Mesodermal cell (in vitro differentiated cells): ENCODE measurements at regions not wholly inside any gene's neighbourhood (a gene's known extent, or its start where the extent isn't known, plus 50 kb on each side); places are given as distances from the start of the nearest gene placed in this dataset.
"Not testable (repeated sequence)": the region's sequence is repeated elsewhere in the genome, so short reads cannot be mapped to it uniquely, and the experiment has no call there.

Experiments used
- H3K27ac ChIP-seq: 2 replicates; pipeline ENCODE4 v1.7.0; 2013; ENCODE audit warnings: mild to moderate bottlenecking, low read depth, low read length, moderate library complexity; ENCODE audit not compliant: severe bottlenecking
- H3K36me3 ChIP-seq: 2 replicates; pipeline ENCODE4 v1.7.1; 2013; ENCODE audit warnings: mild to moderate bottlenecking, low read length, moderate library complexity; ENCODE audit not compliant: control insufficient read depth, insufficient read depth
- H3K4me1 ChIP-seq: one replicate; pipeline ENCODE4 v1.7.1; 2013; ENCODE audit warnings: mild to moderate bottlenecking, low read length; ENCODE audit not compliant: insufficient read depth, control insufficient read depth, poor library complexity, severe bottlenecking
- H3K4me3 ChIP-seq: 2 replicates; pipeline ENCODE4 v1.7.0; 2013; ENCODE audit warnings: low read length, control low read depth, mild to moderate bottlenecking; ENCODE audit not compliant: insufficient read depth, poor library complexity, severe bottlenecking; ENCODE audit errors: extremely low read depth
- H3K9me3 ChIP-seq: 2 replicates; pipeline ENCODE4 v1.7.1; 2013; ENCODE audit warnings: mild to moderate bottlenecking, low read length, moderate library complexity; ENCODE audit not compliant: control insufficient read depth
- WGBS, 2 experiments: methylation state at CpG; one replicate each; pipeline ENCODE4 v1.1.5; 2013; ENCODE audit warnings: missing lambda C conversion rate in 2 of 2; ENCODE audit not compliant: insufficient coverage in 2 of 2; 5-methylcytosine and 5-hydroxymethylcytosine counted together

DNA sequence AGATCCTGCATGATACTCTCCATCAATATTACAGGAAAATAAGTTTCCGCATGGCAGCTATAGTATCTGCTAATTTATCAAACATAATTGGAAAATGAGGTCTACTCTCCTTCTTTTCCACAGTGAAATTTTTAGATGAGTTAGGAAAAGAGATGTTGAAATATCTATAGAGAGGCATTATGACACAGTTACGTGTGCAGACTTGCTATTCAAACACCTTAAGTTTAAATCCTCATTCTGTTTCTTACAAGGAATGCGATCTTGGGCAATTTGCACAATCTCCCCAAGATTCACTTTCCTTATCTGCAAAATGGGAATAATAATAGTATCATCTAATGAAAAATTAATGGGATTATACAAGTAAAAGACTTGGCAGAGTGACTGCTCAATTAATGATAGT is 91.7 kb upstream of the SLCO6A1 start:
- no peak overlapping the region for H3K27ac ChIP-seq
- H3K4me3 ChIP-seq, result no peak overlapping the region
- H3K4me1 ChIP-seq, result no peaks in the 10 kb centered on the region
- no CpG with 5 or more reads among the region's 3 CpGs for WGBS, 2 experiments
- H3K36me3 ChIP-seq, result no peaks in the 10 kb centered on the region
- peaks cover 6% of the 10 kb centered on the region for H3K9me3 ChIP-seq

DNA sequence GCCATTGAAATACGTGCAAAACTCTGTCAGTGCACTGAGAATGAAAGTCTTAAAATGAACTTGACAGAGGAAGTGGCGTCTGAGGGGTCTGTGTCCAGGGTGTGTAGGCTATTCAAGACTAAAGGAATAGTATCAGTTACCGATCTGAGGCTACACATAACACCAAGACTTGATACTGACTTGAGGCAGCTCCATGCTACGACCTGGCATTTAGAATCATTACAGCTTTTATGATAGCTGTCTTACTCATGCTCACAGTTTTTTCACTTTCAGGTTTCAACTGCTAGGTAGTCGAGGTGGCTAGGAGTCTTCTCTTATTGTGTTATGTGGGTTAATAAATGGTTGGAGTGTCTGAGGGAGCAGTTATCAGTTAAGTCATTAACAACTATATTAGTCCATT is 92.8 kb upstream of the SLCO6A1 start:
- WGBS, 2 experiments, result 59 to 76% methylated on average over 2 to 4 of the region's 5 CpGs
- Histone ChIP-seq H3K27ac (no peak overlapping the region), H3K9me3 (peaks cover 6% of the 10 kb centered on the region), H3K4me3 (no peak overlapping the region), H3K36me3 (no peaks in the 10 kb centered on the region), H3K4me1 (no peaks in the 10 kb centered on the region)

DNA sequence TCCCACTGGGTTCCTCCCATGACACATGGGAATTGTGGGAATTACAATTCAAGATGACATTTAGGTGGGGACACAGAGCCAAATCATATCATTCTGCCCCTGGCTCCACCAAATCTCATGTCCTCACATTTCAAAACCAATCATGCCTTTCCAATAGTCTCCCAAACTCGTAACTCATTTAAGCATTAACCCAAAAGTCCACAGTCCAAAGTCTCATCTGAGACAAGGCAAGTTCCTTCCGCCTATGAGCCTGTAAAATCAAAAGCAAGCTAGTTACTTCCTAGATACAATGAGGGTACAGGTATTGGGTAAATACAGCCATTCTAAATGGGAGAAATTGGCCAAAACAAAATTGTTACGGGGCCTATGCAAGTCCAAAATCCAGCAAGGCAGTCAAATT is 93.8 kb upstream of the SLCO6A1 start:
- not testable (repeated sequence) for H3K4me3 ChIP-seq, H3K9me3 ChIP-seq, H3K27ac ChIP-seq, H3K36me3 ChIP-seq, H3K4me1 ChIP-seq
- WGBS, 2 experiments, result 80 to 100% methylated on average over 1 to 2 of the region's 3 CpGs

DNA sequence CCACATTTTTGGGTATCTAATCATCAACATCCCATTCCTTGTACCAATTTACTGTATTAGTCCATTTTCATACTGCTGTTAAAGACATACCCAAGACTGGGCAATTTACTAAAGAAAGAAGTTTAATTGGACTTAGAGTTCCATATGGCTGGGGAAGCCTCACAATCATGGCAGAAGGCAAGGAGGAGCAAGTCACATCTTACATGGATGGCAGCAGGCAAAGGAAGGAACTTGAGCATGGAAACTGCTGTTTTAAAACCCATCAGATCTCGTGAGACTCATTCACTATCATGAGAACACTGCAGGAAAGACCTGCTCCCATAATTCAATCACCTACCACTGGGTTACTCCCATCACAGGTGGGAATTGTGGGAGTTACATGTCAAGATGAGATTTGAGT is 95.4 kb upstream of the SLCO6A1 start:
- Histone ChIP-seq H3K4me1 (no peaks in the 10 kb centered on the region), H3K36me3 (no peaks in the 10 kb centered on the region), H3K27ac (no peak overlapping the region), H3K4me3 (no peak overlapping the region), H3K9me3 (peaks cover 6% of the 10 kb centered on the region)
- WGBS, 2 experiments, result no CpG with 5 or more reads among the region's 1 CpG

DNA sequence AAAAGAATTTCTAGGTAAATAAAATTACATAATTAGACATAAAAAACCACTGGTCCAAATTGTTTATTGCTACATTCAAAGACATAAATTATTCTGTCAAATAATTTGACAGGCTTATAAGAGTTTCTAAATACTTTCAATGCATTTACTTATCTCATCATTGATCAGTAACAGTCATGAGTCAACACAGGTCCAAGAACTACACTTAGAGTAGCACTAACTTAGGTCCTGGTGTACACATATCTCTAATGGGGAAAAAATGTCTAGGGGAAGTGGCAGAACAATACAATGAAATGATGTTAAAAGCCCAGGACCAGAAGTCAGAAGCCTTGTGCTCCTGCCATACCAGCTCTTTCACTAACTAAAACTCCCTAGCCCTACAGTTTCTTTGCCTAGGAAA is 96.5 kb upstream of the SLCO6A1 start:
- peaks cover 6% of the 10 kb centered on the region for H3K9me3 ChIP-seq

DNA sequence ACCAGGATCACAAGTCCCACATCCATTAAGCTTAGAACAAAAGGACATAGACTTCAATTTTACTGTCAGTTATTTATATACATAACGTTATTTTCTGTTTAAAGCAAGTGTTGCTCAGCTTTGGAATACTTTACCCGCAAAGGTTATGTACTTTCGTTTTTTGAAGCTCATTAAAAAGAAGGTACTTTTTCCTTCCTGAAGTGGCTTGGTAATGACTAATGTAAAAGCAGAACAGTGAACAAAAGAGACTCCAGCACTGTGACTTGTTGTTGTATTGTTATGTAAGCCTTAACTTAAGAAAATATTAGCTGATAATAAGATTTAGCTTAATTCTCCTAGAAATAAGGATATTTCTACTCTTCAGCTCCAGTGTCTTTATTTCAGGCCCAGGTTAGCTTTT is 97.3 kb upstream of the SLCO6A1 start:
- Histone ChIP-seq H3K36me3 (no peaks in the 10 kb centered on the region), H3K27ac (no peak overlapping the region), H3K9me3 (peaks cover 6% of the 10 kb centered on the region), H3K4me1 (no peaks in the 10 kb centered on the region), H3K4me3 (no peak overlapping the region)
- 96 to 100% methylated on average over 2 of the region's 3 CpGs for WGBS, 2 experiments

More for the DNA sequence above, 96.5 kb upstream of the SLCO6A1 start:
- H3K4me1 ChIP-seq, result no peaks in the 10 kb centered on the region
- no peaks in the 10 kb centered on the region for H3K36me3 ChIP-seq
- no peak overlapping the region for H3K4me3 ChIP-seq
- H3K27ac ChIP-seq, result no peak overlapping the region

DNA sequence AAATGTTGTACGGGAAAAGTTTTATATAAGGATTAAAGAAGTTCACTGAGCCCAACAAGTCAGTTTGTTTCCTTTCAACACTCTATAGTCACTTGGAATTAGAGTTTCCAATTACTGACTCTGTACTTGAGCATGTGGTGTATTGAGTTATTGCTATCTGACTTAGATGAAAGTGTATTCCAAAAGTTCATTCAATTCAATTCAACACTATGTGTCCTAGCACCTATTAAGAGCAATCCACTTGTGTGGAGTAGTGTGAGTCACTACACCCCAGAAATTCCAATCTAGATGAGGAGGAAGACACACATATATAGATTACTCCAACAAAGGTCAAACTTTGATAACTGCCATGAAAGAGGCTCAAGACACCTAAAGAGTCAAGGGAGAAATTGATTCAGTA is 98.2 kb upstream of the SLCO6A1 start:
- no CpG with 5 or more reads among the region's 1 CpG for WGBS, 2 experiments
- Histone ChIP-seq H3K9me3 (peaks cover 6% of the 10 kb centered on the region), H3K4me3 (no peak overlapping the region), H3K4me1 (no peaks in the 10 kb centered on the region), H3K27ac (no peak overlapping the region), H3K36me3 (no peaks in the 10 kb centered on the region)

DNA sequence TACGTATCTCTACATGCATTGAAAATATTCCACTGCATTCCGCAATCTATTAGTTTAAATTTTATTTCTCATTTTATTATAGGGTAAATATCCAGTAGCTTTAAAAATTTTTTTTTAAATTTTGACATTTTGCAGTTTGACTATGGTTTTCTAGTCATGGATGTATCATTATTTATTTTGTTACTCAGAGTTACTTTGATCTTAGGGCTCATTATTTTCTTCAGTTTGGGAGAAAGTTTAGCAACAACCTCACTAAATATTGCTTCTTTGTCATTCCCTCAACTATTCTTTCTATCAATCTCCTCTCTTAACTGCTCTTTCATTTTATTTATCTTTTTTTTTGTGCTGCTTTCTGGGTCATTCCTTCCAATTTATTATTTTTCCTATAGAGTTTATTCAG is 100.5 kb upstream of the SLCO6A1 start:
- Histone ChIP-seq H3K4me1 (no peaks in the 10 kb centered on the region), H3K9me3 (peaks cover 3% of the 10 kb centered on the region), H3K27ac (no peak overlapping the region), H3K36me3 (no peaks in the 10 kb centered on the region), H3K4me3 (no peak overlapping the region)
- no CpG with 5 or more reads among the region's 2 CpGs for WGBS, 2 experiments

DNA sequence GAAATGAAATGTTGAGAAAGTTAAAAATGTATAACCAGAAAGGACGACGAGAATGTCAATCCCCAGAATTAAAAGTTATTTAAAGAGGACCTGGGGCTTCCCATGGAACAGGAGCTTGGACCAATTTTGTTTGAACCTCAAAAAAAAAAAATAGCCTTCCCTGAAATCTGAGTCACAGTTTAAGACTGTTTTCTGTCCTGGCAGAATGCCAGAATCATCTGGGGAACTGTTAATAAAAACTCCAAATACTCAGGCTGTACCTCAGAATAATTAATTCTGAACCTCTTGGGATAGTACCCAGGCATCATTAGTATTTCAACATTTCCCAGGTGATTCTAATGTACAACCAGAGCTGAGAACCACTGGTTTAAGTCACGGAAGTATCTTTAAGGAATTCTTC is 102.2 kb upstream of the SLCO6A1 start:
- WGBS, 2 experiments, result 87 to 95% methylated on average over 3 of the region's 3 CpGs
- no peak overlapping the region for H3K4me3 ChIP-seq
- H3K36me3 ChIP-seq, result no peaks in the 10 kb centered on the region
- H3K4me1 ChIP-seq, result no peaks in the 10 kb centered on the region
- no peak overlapping the region for H3K27ac ChIP-seq
- H3K9me3 ChIP-seq, result no peaks in the 10 kb centered on the region

DNA sequence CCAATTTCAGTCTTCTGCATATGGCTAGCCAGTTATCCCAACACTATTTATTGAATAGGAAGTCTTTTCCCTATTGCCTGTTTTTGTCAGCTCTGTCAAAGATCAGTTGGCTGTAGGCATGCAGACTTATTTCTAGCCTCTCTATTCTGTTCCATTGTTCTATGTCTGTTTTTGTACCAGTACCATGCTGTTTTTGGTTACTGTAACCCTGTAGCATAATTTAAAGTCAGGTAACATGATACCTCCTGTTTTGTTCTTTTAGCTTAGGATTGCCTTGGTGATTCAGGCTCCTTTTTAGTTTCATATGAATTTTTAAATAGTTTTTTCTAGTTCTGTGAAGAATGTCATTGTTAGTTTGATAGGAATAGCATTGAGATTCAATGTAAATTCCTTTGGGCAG is 104.9 kb upstream of the SLCO6A1 start:
- Histone ChIP-seq H3K36me3 (no peaks in the 10 kb centered on the region), H3K27ac (no peak overlapping the region), H3K4me1 (no peaks in the 10 kb centered on the region), H3K9me3 (no peaks in the 10 kb centered on the region), H3K4me3 (no peak overlapping the region)

DNA sequence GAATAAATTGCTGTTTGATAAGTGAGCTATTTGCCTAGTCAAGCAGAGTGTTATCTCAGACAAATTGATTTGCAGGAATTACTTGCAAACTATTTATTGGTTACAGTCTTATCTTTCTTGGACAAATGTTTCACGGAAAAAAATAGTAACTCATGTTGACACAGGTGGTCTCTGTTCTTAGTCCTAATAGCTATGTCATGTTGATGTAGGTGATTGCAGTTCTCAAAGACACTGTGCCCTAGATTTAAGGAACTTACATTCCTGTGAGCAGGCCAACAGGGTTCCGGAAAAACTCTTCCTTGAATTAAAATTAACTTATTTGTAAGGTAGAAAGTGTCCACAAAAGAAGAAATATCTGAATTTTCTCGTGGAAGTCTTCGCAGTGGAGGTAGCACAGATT is 109.6 kb upstream of the SLCO6A1 start:
- WGBS, 2 experiments, result 92 to 100% methylated on average over 2 to 3 of the region's 4 CpGs
- Histone ChIP-seq H3K4me1 (no peaks in the 10 kb centered on the region), H3K36me3 (no peaks in the 10 kb centered on the region), H3K4me3 (no peak overlapping the region), H3K27ac (no peak overlapping the region), H3K9me3 (no peaks in the 10 kb centered on the region)

DNA sequence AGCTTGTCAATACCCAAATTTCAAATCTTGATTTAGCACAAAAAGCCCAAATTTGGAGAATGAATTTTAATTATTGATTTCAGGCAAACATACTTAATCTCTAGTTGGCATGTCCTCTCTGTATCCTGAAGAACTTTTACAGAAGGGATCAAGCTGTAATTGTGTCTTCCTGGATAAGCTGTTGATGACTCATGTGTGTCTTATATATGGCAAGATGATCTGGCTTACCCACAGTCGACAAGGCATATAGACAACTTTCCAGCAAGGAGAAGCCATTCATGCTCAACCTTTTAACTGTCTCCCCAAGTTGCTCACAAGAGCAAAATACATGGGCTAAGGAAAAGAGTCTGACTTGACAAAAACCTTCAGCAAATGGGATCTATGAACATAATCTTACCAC is 112.5 kb upstream of the SLCO6A1 start:
- H3K36me3 ChIP-seq, result no peaks in the 10 kb centered on the region
- H3K27ac ChIP-seq, result no peak overlapping the region
- H3K4me1 ChIP-seq, result no peaks in the 10 kb centered on the region
- 100% methylated on average over 1 of the region's 1 CpG; no CpG with 5 or more reads in 1 of the 2 experiments for WGBS, 2 experiments
- H3K4me3 ChIP-seq, result no peak overlapping the region
- no peaks in the 10 kb centered on the region for H3K9me3 ChIP-seq
